Gastroesophageal sphincter (tissue), 4 donors: ENCODE measurements at regions not wholly inside any gene's neighbourhood (a gene's known extent, or its start where the extent isn't known, plus 50 kb on each side); places are given as distances from the start of the nearest gene placed in this dataset.
"Not testable (repeated sequence)": the region's sequence is repeated elsewhere in the genome, so short reads cannot be mapped to it uniquely, and the experiment has no call there.

Source experiments
- ATAC-seq: fragments of 150-250 bp; one replicate; pipeline ENCODE4 v1.9.1; 2016; ENCODE audit warnings: mild to moderate bottlenecking, moderate library complexity
- H3K27ac ChIP-seq, 4 donors: fragments of 200-600 bp; sonication (generic) in 3 of 4; 1 replicate in 3 of 4; 2 replicates in 1 of 4; pipeline ENCODE4 v1.5.1; 2016 to 2019
- H3K27me3 ChIP-seq: fragments of 200-600 bp; sonication (generic); one replicate; pipeline ENCODE4 v1.5.1; 2019
- H3K36me3 ChIP-seq, 2 donors: fragments of 200-600 bp; sonication (generic); one replicate each; pipeline ENCODE4 v1.5.1; 2019; ENCODE audit warnings: control low read depth in 1 of 2
- H3K4me1 ChIP-seq, 3 donors: fragments of 200-600 bp; sonication (generic); 1 replicate in 2 of 3; 2 replicates in 1 of 3; pipeline ENCODE4 v1.5.1; 2016 to 2019; ENCODE audit warnings: control low read depth in 2 of 3
- H3K4me3 ChIP-seq, 2 donors: fragments of 200-600 bp; sonication (generic); one replicate each; pipeline ENCODE4 v1.5.1; 2019; ENCODE audit warnings: mild to moderate bottlenecking in 1 of 2, moderate library complexity in 1 of 2
- H3K9me3 ChIP-seq, 3 donors: fragments of 200-600 bp; sonication (generic); one replicate each; pipeline ENCODE4 v1.5.1; 2017 to 2019; ENCODE audit warnings: control low read depth in 2 of 3
- EP300 ChIP-seq: sonication (generic); formaldehyde crosslinking; IDR thresholded peaks from one replicate; pipeline ENCODE4 v1.6.1; 2017; ENCODE audit warnings: antibody characterized with exemption, mild to moderate bottlenecking
- POLR2A ChIP-seq, 2 donors: fragments of 450-650 bp; IDR thresholded peaks; one replicate each; pipeline ENCODE4 v1.6.1; 2017; ENCODE audit warnings: antibody characterized with exemption in 2 of 2, mild to moderate bottlenecking in 2 of 2, moderate library complexity in 1 of 2
- POLR2AphosphoS5 ChIP-seq: sonication (generic); formaldehyde crosslinking; IDR thresholded peaks from one replicate; pipeline ENCODE4 v1.6.1; 2017; ENCODE audit warnings: antibody characterized with exemption
- WGBS, 2 donors: methylation state at CpG; one replicate each; pipeline ENCODE4 v1.1.5; 2018; ENCODE audit warnings: low coverage in 1 of 2; 5-methylcytosine and 5-hydroxymethylcytosine counted together
- TF ChIP-seq, protein P1 (sequence below), 4 experiments: fragments of 200-600 bp in 2 of 4; fragments of 450-650 bp in 2 of 4; sonication (generic) in 1 of 4; IDR thresholded peaks; one replicate each; pipeline ENCODE4 v1.5.1; 2017 to 2019; ENCODE audit warnings: antibody characterized with exemption in 4 of 4, mild to moderate bottlenecking in 2 of 4, moderate library complexity in 2 of 4

DNA sequence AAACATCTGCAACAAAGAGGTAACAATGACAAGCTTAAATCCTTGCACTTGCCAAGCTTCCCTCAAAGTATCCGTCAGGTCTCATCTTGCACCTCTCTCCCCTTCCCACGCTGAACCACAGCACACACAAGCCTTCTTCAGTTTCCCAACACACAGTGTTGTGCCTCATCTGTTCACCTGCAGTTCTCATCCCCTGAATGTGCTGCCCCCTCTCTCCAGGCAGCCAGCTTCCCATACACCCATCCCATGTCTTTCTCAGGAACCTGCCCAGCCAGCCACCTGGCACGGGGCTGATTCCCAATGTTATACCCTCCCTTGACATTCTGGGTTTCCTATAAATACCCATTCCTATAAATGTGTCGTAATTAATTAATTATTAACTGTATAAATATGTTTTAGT is 314.8 kb downstream of the PRELID2 start:
- no peak overlapping the region for H3K27ac ChIP-seq
- H3K27me3 ChIP-seq: no peaks in the 10 kb centered on the region
- H3K4me3 ChIP-seq: no peak overlapping the region
- no peaks in the 10 kb centered on the region for H3K36me3 ChIP-seq
- TF ChIP-seq, protein P1, sequence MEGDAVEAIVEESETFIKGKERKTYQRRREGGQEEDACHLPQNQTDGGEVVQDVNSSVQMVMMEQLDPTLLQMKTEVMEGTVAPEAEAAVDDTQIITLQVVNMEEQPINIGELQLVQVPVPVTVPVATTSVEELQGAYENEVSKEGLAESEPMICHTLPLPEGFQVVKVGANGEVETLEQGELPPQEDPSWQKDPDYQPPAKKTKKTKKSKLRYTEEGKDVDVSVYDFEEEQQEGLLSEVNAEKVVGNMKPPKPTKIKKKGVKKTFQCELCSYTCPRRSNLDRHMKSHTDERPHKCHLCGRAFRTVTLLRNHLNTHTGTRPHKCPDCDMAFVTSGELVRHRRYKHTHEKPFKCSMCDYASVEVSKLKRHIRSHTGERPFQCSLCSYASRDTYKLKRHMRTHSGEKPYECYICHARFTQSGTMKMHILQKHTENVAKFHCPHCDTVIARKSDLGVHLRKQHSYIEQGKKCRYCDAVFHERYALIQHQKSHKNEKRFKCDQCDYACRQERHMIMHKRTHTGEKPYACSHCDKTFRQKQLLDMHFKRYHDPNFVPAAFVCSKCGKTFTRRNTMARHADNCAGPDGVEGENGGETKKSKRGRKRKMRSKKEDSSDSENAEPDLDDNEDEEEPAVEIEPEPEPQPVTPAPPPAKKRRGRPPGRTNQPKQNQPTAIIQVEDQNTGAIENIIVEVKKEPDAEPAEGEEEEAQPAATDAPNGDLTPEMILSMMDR (IDR thresholded peaks at IDR 0.05): no peak
- TF ChIP-seq POLR2A (IDR thresholded peaks at IDR 0.05): no peak
- TF ChIP-seq POLR2AphosphoS5: no peak
- TF ChIP-seq EP300: no peak
- H3K9me3 ChIP-seq: peaks cover 0 to 8% (median 0%) of the 10 kb centered on the region in 3 donors
- ATAC-seq: no peak
- H3K4me1 ChIP-seq: no peaks in the 10 kb centered on the region
- WGBS, 2 donors: 65 to 71% methylated on average over 2 to 4 of the region's 4 CpGs

DNA sequence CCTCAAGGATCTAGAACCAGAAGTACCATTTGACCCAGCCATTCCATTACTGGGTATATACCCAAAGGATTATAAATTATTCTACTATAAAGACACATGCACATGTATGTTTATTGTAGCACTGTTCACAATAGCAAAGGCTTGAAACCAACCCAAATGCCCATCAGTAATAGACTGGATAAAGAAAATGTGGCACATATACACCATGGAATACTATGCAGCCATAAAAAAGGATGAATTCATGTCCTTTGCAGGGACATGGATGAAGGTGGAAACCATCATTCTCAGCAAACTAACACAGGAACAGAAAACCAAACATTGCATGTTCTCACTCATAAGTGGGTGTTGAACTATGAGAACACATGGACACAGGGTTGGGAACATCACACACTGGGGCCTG is 317.6 kb downstream of the PRELID2 start:
- H3K9me3 ChIP-seq, H3K27me3 ChIP-seq, ATAC-seq: not testable (repeated sequence)

DNA sequence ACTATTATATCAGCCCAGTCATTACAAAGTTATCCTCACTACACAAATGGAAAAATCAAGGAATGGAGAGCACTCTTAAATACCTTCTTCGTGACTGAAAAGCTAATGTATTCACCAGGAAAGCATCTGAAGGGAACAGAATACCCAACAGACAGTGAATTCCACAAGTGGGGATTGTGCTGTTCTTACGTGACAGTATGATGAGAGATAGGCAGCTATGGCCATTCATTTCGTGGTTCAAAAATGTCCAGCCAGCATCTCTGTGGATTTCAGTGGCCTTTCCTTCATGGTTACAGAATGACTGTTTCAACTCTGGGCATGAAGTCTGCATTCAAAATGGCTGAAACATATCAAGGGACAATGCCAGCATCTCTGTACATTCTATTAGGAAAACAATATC is 323.8 kb downstream of the PRELID2 start:
- Histone ChIP-seq H3K4me1 (no peaks in the 10 kb centered on the region), H3K9me3 (peaks cover 0 to 1% (median 0%) of the 10 kb centered on the region in 3 donors), H3K27me3 (no peaks in the 10 kb centered on the region), H3K4me3 (no peak overlapping the region), H3K36me3 (peaks cover 0 to 4% of the 10 kb centered on the region in 2 donors), H3K27ac (no peak overlapping the region)
- ATAC-seq: no peak
- no peak for TF ChIP-seq EP300
- no peak for TF ChIP-seq POLR2AphosphoS5
- no peak for TF ChIP-seq POLR2A (IDR thresholded peaks at IDR 0.05)
- TF ChIP-seq, protein P1 (IDR thresholded peaks at IDR 0.05): no peak
- 92 to 94% methylated on average over 2 to 3 of the region's 3 CpGs for WGBS, 2 donors

More for the DNA sequence above, 317.6 kb downstream of the PRELID2 start:
- H3K36me3 ChIP-seq, H3K4me1 ChIP-seq, H3K4me3 ChIP-seq, H3K27ac ChIP-seq: not testable (repeated sequence)

DNA sequence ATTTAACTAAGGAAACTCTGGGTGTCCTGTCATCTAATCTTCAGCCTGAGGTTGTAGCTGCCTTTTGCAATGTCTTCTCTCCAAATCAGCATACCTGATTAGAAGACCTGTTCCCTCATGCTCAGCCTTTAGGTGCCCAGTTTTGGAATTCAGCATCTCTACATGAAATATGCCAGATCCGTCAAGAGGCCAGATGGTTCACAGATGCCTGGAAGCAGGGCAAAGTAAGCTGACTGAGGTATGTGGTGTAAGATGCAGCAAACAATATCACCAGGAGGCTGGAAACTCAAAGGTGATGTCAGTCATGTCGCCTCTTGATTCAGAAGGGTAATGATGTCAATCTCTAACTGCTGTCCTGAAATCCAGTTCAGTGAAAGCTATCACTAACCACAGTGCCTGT is 324.4 kb downstream of the PRELID2 start:
- TF ChIP-seq, protein P1 (IDR thresholded peaks at IDR 0.05): no peak
- TF ChIP-seq EP300 (no peak), POLR2AphosphoS5 (no peak), POLR2A (IDR thresholded peaks at IDR 0.05) (no peak)
- no peak for ATAC-seq
- Histone ChIP-seq H3K9me3 (no peaks in the 10 kb centered on the region), H3K27me3 (no peaks in the 10 kb centered on the region), H3K36me3 (peaks cover 0 to 4% of the 10 kb centered on the region in 2 donors), H3K4me3 (no peak overlapping the region), H3K27ac (no peak overlapping the region), H3K4me1 (no peaks in the 10 kb centered on the region)
- 91% methylated on average over 1 of the region's 2 CpGs; no CpG with 5 or more reads in 1 of the 2 donors for WGBS, 2 donors

DNA sequence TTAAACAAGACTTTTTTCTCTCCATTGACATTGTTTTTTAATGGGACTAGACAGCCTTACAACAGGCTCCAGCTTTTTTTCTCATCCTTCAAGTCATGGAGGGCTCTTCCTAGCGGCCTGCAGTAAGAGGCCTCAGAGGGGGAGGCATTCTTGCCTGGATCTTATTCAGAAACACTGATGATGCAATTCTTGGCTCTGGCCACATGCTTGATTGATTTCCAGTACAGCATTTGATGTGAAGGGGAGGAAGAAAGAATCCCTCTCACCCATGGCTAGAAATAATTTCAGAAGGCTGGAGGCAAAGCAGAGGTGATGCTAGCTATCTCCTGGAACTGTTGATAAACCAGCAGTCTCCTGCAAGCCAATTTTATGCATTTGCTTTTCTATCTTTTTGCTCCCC is 324.8 kb downstream of the PRELID2 start:
- WGBS, 2 donors: 14% methylated on average over 1 of the region's 1 CpG; no CpG with 5 or more reads in 1 of the 2 donors
- H3K36me3 ChIP-seq: peaks cover 0 to 4% of the 10 kb centered on the region in 2 donors
- ATAC-seq: no peak
- no peaks in the 10 kb centered on the region for H3K4me1 ChIP-seq
- H3K4me3 ChIP-seq: no peak overlapping the region
- no peaks in the 10 kb centered on the region for H3K9me3 ChIP-seq
- TF ChIP-seq EP300: no peak
- TF ChIP-seq, protein P1 (IDR thresholded peaks at IDR 0.05): no peak
- TF ChIP-seq POLR2AphosphoS5: no peak
- TF ChIP-seq POLR2A (IDR thresholded peaks at IDR 0.05): no peak
- no peak overlapping the region for H3K27ac ChIP-seq
- no peaks in the 10 kb centered on the region for H3K27me3 ChIP-seq
